ENCODE measurements at regions not wholly inside any gene's neighbourhood (a gene's known extent, or its start where the extent isn't known, plus 50 kb on each side); places are given as distances from the start of the nearest gene placed in this dataset.

GRCh38 chr5:105882956-105883481 is 1787.7 kb downstream of the EFNA5 start:
- Mint-ChIP-seq H3K4me3 (no peak overlapping the region), H3K36me3 (no peaks in the 10 kb centered on the region), H3K27ac (no peak overlapping the region), H3K4me1 (no peaks in the 10 kb centered on the region), H3K27me3 (no peaks in the 10 kb centered on the region), H3K9me3 (peaks cover 9 to 12% (median 12%) of the 10 kb centered on the region in 3 donors)
- ATAC-seq (replicated peaks in 1 of 4) (no peak), DNase-seq (no peak)
- Histone ChIP-seq H3K27ac (ENCODE audit: low read length) (no peak overlapping the region), H3K36me3 (ENCODE audit: control insufficient read depth in 2 of 2, extremely low read depth in 1 of 2, insufficient read depth in 1 of 2, low read length in 1 of 2) (no peaks in the 10 kb centered on the region), H3K4me3 (ENCODE audit: control insufficient read depth in 1 of 2, extremely low read depth in 1 of 2, low read length in 1 of 2) (no peak overlapping the region), H3K4me1 (ENCODE audit: control insufficient read depth in 1 of 2, extremely low read depth in 1 of 2, insufficient read depth in 2 of 2, low read length in 2 of 2) (no peaks in the 10 kb centered on the region), H3K27me3 (replicated peaks in 1 of 2; ENCODE audit: control insufficient read depth in 2 of 2, extremely low read depth in 1 of 2, insufficient read depth in 2 of 2, low read length in 1 of 2) (no peaks in the 10 kb centered on the region), H3K9me3 (no peaks in the 10 kb centered on the region)
- 100% methylated on average over 2 of the region's 4 CpGs for WGBS (ENCODE audit: insufficient coverage)
- CTCF ChIA-PET: no interaction called here
- POLR2A ChIA-PET: no interaction called here

GRCh38 chr5:105878402-105878801 is 1792.3 kb downstream of the EFNA5 start:
- no peaks in the 10 kb centered on the region for H3K27me3 ChIP-seq (replicated peaks in 1 of 2; ENCODE audit: control insufficient read depth in 2 of 2, extremely low read depth in 1 of 2, insufficient read depth in 2 of 2, low read length in 1 of 2)
- no peaks in the 10 kb centered on the region for H3K36me3 ChIP-seq (ENCODE audit: control insufficient read depth in 2 of 2, extremely low read depth in 1 of 2, insufficient read depth in 1 of 2, low read length in 1 of 2)
- CTCF ChIA-PET: no interaction called here
- H3K27me3 Mint-ChIP-seq: no peaks in the 10 kb centered on the region
- H3K4me3 ChIP-seq (ENCODE audit: control insufficient read depth in 1 of 2, extremely low read depth in 1 of 2, low read length in 1 of 2): no peak overlapping the region
- DNase-seq (no peak), ATAC-seq (replicated peaks in 1 of 4) (no peak)
- H3K36me3 Mint-ChIP-seq: no peaks in the 10 kb centered on the region
- POLR2A ChIA-PET: interaction anchor here in 1 of 2 donors (0.6 kb wide), 1 partner anchor 297 kb away, joined by 3 read pairs; no protein-coding TSS in a partner anchor
- H3K4me1 ChIP-seq (ENCODE audit: control insufficient read depth in 1 of 2, extremely low read depth in 1 of 2, insufficient read depth in 2 of 2, low read length in 2 of 2): no peaks in the 10 kb centered on the region
- H3K27ac ChIP-seq (ENCODE audit: low read length): no peak overlapping the region
- H3K4me1 Mint-ChIP-seq: no peaks in the 10 kb centered on the region
- H3K4me3 Mint-ChIP-seq: no peak overlapping the region
- H3K9me3 Mint-ChIP-seq: peaks cover 7 to 17% (median 14%) of the 10 kb centered on the region in 3 donors
- H3K27ac Mint-ChIP-seq: no peak overlapping the region
- no CpG with 5 or more reads among the region's 1 CpG for WGBS (ENCODE audit: insufficient coverage)
- H3K9me3 ChIP-seq: no peaks in the 10 kb centered on the region

GRCh38 chr5:105877592-105877991 is 1793.1 kb downstream of the EFNA5 start:
- Mint-ChIP-seq H3K27me3 (no peaks in the 10 kb centered on the region), H3K4me1 (no peaks in the 10 kb centered on the region), H3K36me3 (no peaks in the 10 kb centered on the region), H3K27ac (no peak overlapping the region), H3K4me3 (no peak overlapping the region), H3K9me3 (peaks cover 16 to 22% (median 20%) of the 10 kb centered on the region in 3 donors)
- DNase-seq (no peak), ATAC-seq (replicated peaks in 1 of 4) (no peak)
- Histone ChIP-seq H3K4me1 (ENCODE audit: control insufficient read depth in 1 of 2, extremely low read depth in 1 of 2, insufficient read depth in 2 of 2, low read length in 2 of 2) (no peaks in the 10 kb centered on the region), H3K27me3 (replicated peaks in 1 of 2; ENCODE audit: control insufficient read depth in 2 of 2, extremely low read depth in 1 of 2, insufficient read depth in 2 of 2, low read length in 1 of 2) (no peaks in the 10 kb centered on the region), H3K4me3 (ENCODE audit: control insufficient read depth in 1 of 2, extremely low read depth in 1 of 2, low read length in 1 of 2) (no peak overlapping the region), H3K27ac (ENCODE audit: low read length) (no peak overlapping the region), H3K9me3 (no peaks in the 10 kb centered on the region), H3K36me3 (ENCODE audit: control insufficient read depth in 2 of 2, extremely low read depth in 1 of 2, insufficient read depth in 1 of 2, low read length in 1 of 2) (no peaks in the 10 kb centered on the region)
- ChIA-PET CTCF (interaction anchor here in 1 of 2 donors (0.6 kb wide), 1 partner anchor 32 kb away, joined by 3 read pairs; no protein-coding TSS in a partner anchor), POLR2A (no interaction called here)
- WGBS (ENCODE audit: insufficient coverage): 60% methylated on average over 2 of the region's 2 CpGs

- CTCF ChIA-PET: no interaction called here
- no peak overlapping the region for H3K27ac ChIP-seq (ENCODE audit: low read length)
- H3K36me3 Mint-ChIP-seq: no peaks in the 10 kb centered on the region
- no peak for ATAC-seq (replicated peaks in 1 of 4)
- peaks cover 20 to 21% (median 20%) of the 10 kb centered on the region in 3 donors for H3K9me3 Mint-ChIP-seq
- no peaks in the 10 kb centered on the region for H3K27me3 ChIP-seq (replicated peaks in 1 of 2; ENCODE audit: control insufficient read depth in 2 of 2, extremely low read depth in 1 of 2, insufficient read depth in 2 of 2, low read length in 1 of 2)
- WGBS (ENCODE audit: insufficient coverage): no CpG with 5 or more reads among the region's 2 CpGs
- H3K27me3 Mint-ChIP-seq: no peaks in the 10 kb centered on the region
- no peak overlapping the region for H3K4me3 Mint-ChIP-seq
- H3K27ac Mint-ChIP-seq: no peak overlapping the region
- H3K4me1 Mint-ChIP-seq: no peaks in the 10 kb centered on the region
- POLR2A ChIA-PET: no interaction called here
- H3K36me3 ChIP-seq (ENCODE audit: control insufficient read depth in 2 of 2, extremely low read depth in 1 of 2, insufficient read depth in 1 of 2, low read length in 1 of 2): no peaks in the 10 kb centered on the region
- H3K4me3 ChIP-seq (ENCODE audit: control insufficient read depth in 1 of 2, extremely low read depth in 1 of 2, low read length in 1 of 2): no peak overlapping the region
- DNase-seq: no peak
- no peaks in the 10 kb centered on the region for H3K9me3 ChIP-seq
- H3K4me1 ChIP-seq (ENCODE audit: control insufficient read depth in 1 of 2, extremely low read depth in 1 of 2, insufficient read depth in 2 of 2, low read length in 2 of 2): no peaks in the 10 kb centered on the region
Measured at GRCh38 chr5:105874316-105874715, 1796.4 kb downstream of the EFNA5 start.

GRCh38 chr5:105872569-105873270 is 1798.0 kb downstream of the EFNA5 start:
- no peak for DNase-seq
- Histone ChIP-seq H3K36me3 (ENCODE audit: control insufficient read depth in 2 of 2, extremely low read depth in 1 of 2, insufficient read depth in 1 of 2, low read length in 1 of 2) (no peaks in the 10 kb centered on the region), H3K9me3 (no peaks in the 10 kb centered on the region), H3K4me3 (ENCODE audit: control insufficient read depth in 1 of 2, extremely low read depth in 1 of 2, low read length in 1 of 2) (no peak overlapping the region), H3K27me3 (replicated peaks in 1 of 2; ENCODE audit: control insufficient read depth in 2 of 2, extremely low read depth in 1 of 2, insufficient read depth in 2 of 2, low read length in 1 of 2) (no peaks in the 10 kb centered on the region), H3K27ac (ENCODE audit: low read length) (no peak overlapping the region), H3K4me1 (ENCODE audit: control insufficient read depth in 1 of 2, extremely low read depth in 1 of 2, insufficient read depth in 2 of 2, low read length in 2 of 2) (no peaks in the 10 kb centered on the region)
- Mint-ChIP-seq H3K4me1 (no peaks in the 10 kb centered on the region), H3K27me3 (no peaks in the 10 kb centered on the region), H3K36me3 (no peaks in the 10 kb centered on the region), H3K27ac (no peak overlapping the region), H3K9me3 (peaks cover 17 to 18% (median 17%) of the 10 kb centered on the region in 3 donors), H3K4me3 (no peak overlapping the region)
- ChIA-PET CTCF (no interaction called here), POLR2A (no interaction called here)
- WGBS (ENCODE audit: insufficient coverage): 91% methylated on average over 12 of the region's 15 CpGs
- ATAC-seq (replicated peaks in 1 of 4): no peak

- Histone ChIP-seq H3K27ac (ENCODE audit: low read length) (no peak overlapping the region), H3K27me3 (replicated peaks in 1 of 2; ENCODE audit: control insufficient read depth in 2 of 2, extremely low read depth in 1 of 2, insufficient read depth in 2 of 2, low read length in 1 of 2) (no peaks in the 10 kb centered on the region), H3K36me3 (ENCODE audit: control insufficient read depth in 2 of 2, extremely low read depth in 1 of 2, insufficient read depth in 1 of 2, low read length in 1 of 2) (no peaks in the 10 kb centered on the region), H3K4me3 (ENCODE audit: control insufficient read depth in 1 of 2, extremely low read depth in 1 of 2, low read length in 1 of 2) (no peak overlapping the region), H3K9me3 (no peaks in the 10 kb centered on the region), H3K4me1 (ENCODE audit: control insufficient read depth in 1 of 2, extremely low read depth in 1 of 2, insufficient read depth in 2 of 2, low read length in 2 of 2) (no peaks in the 10 kb centered on the region)
- ATAC-seq (replicated peaks in 1 of 4) (no peak), DNase-seq (no peak)
- Mint-ChIP-seq H3K4me3 (no peak overlapping the region), H3K27me3 (no peaks in the 10 kb centered on the region), H3K4me1 (no peaks in the 10 kb centered on the region), H3K27ac (no peak overlapping the region), H3K36me3 (no peaks in the 10 kb centered on the region), H3K9me3 (peaks cover 10 to 31% (median 19%) of the 10 kb centered on the region in 3 donors)
- CTCF ChIA-PET: no interaction called here
- POLR2A ChIA-PET: no interaction called here
- WGBS (ENCODE audit: insufficient coverage): 80% methylated on average over 1 of the region's 1 CpG
Measured at GRCh38 chr5:105868038-105868780, 1802.5 kb downstream of the EFNA5 start.

Data from T-cell (primary cell).